Endothelial cell of umbilical vein (primary cell): ENCODE measurements at regions not wholly inside any gene's neighbourhood (a gene's known extent, or its start where the extent isn't known, plus 50 kb on each side); places are given as distances from the start of the nearest gene placed in this dataset.

Experiments
- BruUV-seq: library from RNA; stranded (reverse); fragments of 400-500 nt; replicated peaks from 2 replicates; lab custom pipeline; 2021; lab: Mats Ljungman, UMichigan
- CTCF ChIA-PET: fragments of 300-600, 350-600 bp; sonication (Branson Sonifier 250); formaldehyde crosslinking; loops from one replicate; lab custom pipeline; 2021; ENCODE audit warnings: antibody characterized with exemption, inconsistent platforms; lab: Charles Lee
- POLR2A ChIA-PET: fragments of 300-600, 350-600 bp; sonication (Branson Sonifier 250); formaldehyde crosslinking; loops from one replicate; lab custom pipeline; 2021; ENCODE audit warnings: antibody characterized with exemption, inconsistent platforms; lab: Charles Lee
- DNase-seq: peaks from one replicate; pipeline ENCODE4 v3.0.0-alpha.2; 2011; ENCODE audit warnings: low read depth, low spot score
- FAIRE-seq: peaks from 2 replicates; lab custom pipeline; 2011; peaks lifted over from hg19 to GRCh38; lab: Jason Lieb, UNC
- H2AFZ ChIP-seq: 2 replicates; pipeline ENCODE4 v1.6.0; 2012; ENCODE audit warnings: low read depth, low read length, control low read depth, inconsistent platforms
- H3K27ac ChIP-seq: 2 replicates; pipeline ENCODE4 v1.5.1; 2011; ENCODE audit warnings: low read depth, mild to moderate bottlenecking, control low read depth, low read length, moderate library complexity; ENCODE audit not compliant: insufficient read depth
- H3K27me3 ChIP-seq, 2 experiments: 2 replicates each; pipeline versions ENCODE4 v1.6.0 to v1.6.1; 2011; ENCODE audit warnings: low read length in 2 of 2, mixed read lengths in 1 of 2; ENCODE audit not compliant: control insufficient read depth in 2 of 2, insufficient read depth in 2 of 2
- H3K36me3 ChIP-seq, 2 experiments: 2 replicates in 1 of 2; 3 replicates in 1 of 2; pipeline ENCODE4 v1.5.1; 2011; ENCODE audit warnings: low read length in 2 of 2, mild to moderate bottlenecking in 1 of 2, moderate library complexity in 1 of 2; ENCODE audit not compliant: control insufficient read depth in 2 of 2, insufficient read depth in 2 of 2; ENCODE audit errors: extremely low read depth in 1 of 2
- H3K4me1 ChIP-seq: 3 replicates; pipeline ENCODE4 v1.5.1; 2011; ENCODE audit warnings: mild to moderate bottlenecking, low read length; ENCODE audit not compliant: control insufficient read depth, insufficient read depth; ENCODE audit errors: extremely low read depth
- H3K4me2 ChIP-seq: 2 replicates; pipeline ENCODE4 v1.6.1; 2011; ENCODE audit warnings: low read length, control low read depth, mixed read lengths; ENCODE audit not compliant: insufficient read depth
- H3K4me3 ChIP-seq, 3 experiments: fragments of 200-600 bp in 1 of 3; sonication (generic), shearing (Covaris generic) in 1 of 3; replicated peaks in 1 of 3; 2 replicates each; pipeline ENCODE4 v1.5.1; 2011 to 2016; ENCODE audit warnings: control low read depth in 3 of 3, low read length in 3 of 3, mild to moderate bottlenecking in 2 of 3, inconsistent platforms in 1 of 3, low read depth in 1 of 3, moderate library complexity in 1 of 3; ENCODE audit not compliant: insufficient read depth in 1 of 3
- H3K79me2 ChIP-seq: 2 replicates; pipeline ENCODE4 v1.6.0; 2012; ENCODE audit warnings: low read length, inconsistent platforms; ENCODE audit not compliant: control insufficient read depth, insufficient read depth
- H3K9ac ChIP-seq: replicated peaks from 2 replicates; pipeline ENCODE3; 2011; ENCODE audit warnings: low read length, control low read depth; ENCODE audit not compliant: insufficient read depth; ENCODE audit errors: extremely low read depth
- H3K9me1 ChIP-seq: replicated peaks from 3 replicates; pipeline ENCODE4 v1.6.0; 2011; ENCODE audit warnings: mild to moderate bottlenecking, low read length; ENCODE audit not compliant: control insufficient read depth, insufficient read depth; ENCODE audit errors: extremely low read depth
- H3K9me3 ChIP-seq: replicated peaks from 2 replicates; pipeline ENCODE4 v1.5.1; 2012; ENCODE audit warnings: low read length, inconsistent platforms; ENCODE audit not compliant: control insufficient read depth, insufficient read depth
- H4K20me1 ChIP-seq: replicated peaks from 2 replicates; pipeline ENCODE3; 2011; ENCODE audit warnings: mild to moderate bottlenecking, low read length; ENCODE audit not compliant: control insufficient read depth, insufficient read depth; ENCODE audit errors: extremely low read depth
- EZH2 ChIP-seq: IDR thresholded peaks from 2 replicates; pipeline ENCODE4 v1.6.1; 2012; ENCODE audit warnings: borderline replicate concordance, low read depth, mild to moderate bottlenecking, moderate library complexity, low read length, inconsistent platforms; ENCODE audit not compliant: severe bottlenecking
- FOS ChIP-seq: IDR thresholded peaks from 2 replicates; pipeline ENCODE4 v1.6.1; 2011; ENCODE audit warnings: mild to moderate bottlenecking, low read length, moderate library complexity, borderline replicate concordance; ENCODE audit not compliant: insufficient read depth
- GATA2 ChIP-seq: IDR thresholded peaks from 2 replicates; pipeline ENCODE4 v1.7.0; 2011; ENCODE audit warnings: low read depth, mild to moderate bottlenecking, moderate library complexity, mixed read lengths, low read length; ENCODE audit not compliant: insufficient read length, insufficient read depth
- JUN ChIP-seq: IDR thresholded peaks from 2 replicates; pipeline ENCODE4 v1.6.1; 2011; ENCODE audit warnings: borderline replicate concordance, low read depth; ENCODE audit not compliant: insufficient read length, insufficient read depth
- MAX ChIP-seq: IDR thresholded peaks from 2 replicates; pipeline ENCODE4 v1.6.1; 2011; ENCODE audit not compliant: insufficient read depth, insufficient read length
- MYC ChIP-seq: IDR thresholded peaks from one replicate; pipeline ENCODE4 v1.6.1; 2011; ENCODE audit warnings: mild to moderate bottlenecking, low read depth, low read length
- POLR2A ChIP-seq: IDR thresholded peaks from 2 replicates; pipeline ENCODE4 v1.6.1; 2012; ENCODE audit warnings: low read depth, mild to moderate bottlenecking, control low read depth, low read length
- POLR2AphosphoS5 ChIP-seq: IDR thresholded peaks from 2 replicates; pipeline ENCODE4 v1.6.1; 2012; ENCODE audit warnings: low read depth, mild to moderate bottlenecking, control low read depth, low read length, moderate library complexity; ENCODE audit not compliant: insufficient read depth
- dilution Hi-C: fragments of 300-500 bp; cut with MboI; formaldehyde crosslinking; loops from one replicate; pipeline ENCODE4 v1.15.0; 2019; ENCODE audit warnings: low sequenced_read_pairs; ENCODE audit not compliant: extremely low pct_ligation_motif_present
- intact Hi-C: fragments of 100-400 bp; cut with micrococcal nuclease; formaldehyde crosslinking; loops from one replicate; pipeline ENCODE4 v1.10.0; 2022
- TF ChIP-seq, protein P1 (sequence below), 2 donors: IDR thresholded peaks; 1 replicate in 1 of 2; 2 replicates in 1 of 2; pipeline ENCODE4 v1.5.1; 2011; ENCODE audit warnings: low read length in 2 of 2, mild to moderate bottlenecking in 2 of 2, moderate library complexity in 2 of 2, control low read depth in 1 of 2, inconsistent platforms in 1 of 2, low read depth in 1 of 2; ENCODE audit not compliant: insufficient read depth in 1 of 2; ENCODE audit errors: extremely low read depth in 1 of 2

DNA sequence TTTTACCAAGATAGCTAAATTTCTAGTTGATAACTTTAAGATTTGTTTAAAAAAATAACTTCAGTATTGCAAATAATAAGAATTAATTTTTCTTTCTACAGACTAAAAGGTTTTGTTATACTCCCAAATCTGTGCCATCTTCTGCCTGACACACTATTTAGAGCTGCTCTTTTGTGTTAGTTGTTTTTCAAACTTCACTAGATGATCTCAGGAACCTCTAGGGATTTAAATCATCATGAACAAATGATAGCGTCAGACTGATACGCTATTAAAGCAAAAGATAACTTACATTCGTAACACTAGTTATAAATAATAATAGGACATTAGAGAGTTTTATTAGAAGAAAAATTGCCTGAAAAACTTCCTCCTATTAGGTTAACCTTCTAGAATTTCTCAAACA, 243.1 kb upstream of the CXADR start:
- H3K9me1 ChIP-seq: no peaks in the 10 kb centered on the region
- dilution Hi-C loops (no loop called here), intact Hi-C loops (loop anchor here (2.0 to 5.0 kb wide), 3 partner anchors 329 to 1375 kb away; no protein-coding TSS in a partner anchor)
- H3K27me3 ChIP-seq: no peaks in the 10 kb centered on the region
- no peak overlapping the region for H2AFZ ChIP-seq
- H4K20me1 ChIP-seq: no peaks in the 10 kb centered on the region
- H3K4me1 ChIP-seq: no peaks in the 10 kb centered on the region
- H3K4me2 ChIP-seq: no peak overlapping the region
- H3K9ac ChIP-seq: no peak overlapping the region
- FAIRE-seq (no peak), DNase-seq (no peak)
- H3K9me3 ChIP-seq: no peaks in the 10 kb centered on the region
- no peaks in the 10 kb centered on the region for H3K79me2 ChIP-seq
- TF ChIP-seq POLR2AphosphoS5 (no peak), GATA2 (no peak), MYC (no peak), FOS (no peak), JUN (no peak), EZH2 (no peak), POLR2A (no peak), MAX (no peak)
- TF ChIP-seq, protein P1, sequence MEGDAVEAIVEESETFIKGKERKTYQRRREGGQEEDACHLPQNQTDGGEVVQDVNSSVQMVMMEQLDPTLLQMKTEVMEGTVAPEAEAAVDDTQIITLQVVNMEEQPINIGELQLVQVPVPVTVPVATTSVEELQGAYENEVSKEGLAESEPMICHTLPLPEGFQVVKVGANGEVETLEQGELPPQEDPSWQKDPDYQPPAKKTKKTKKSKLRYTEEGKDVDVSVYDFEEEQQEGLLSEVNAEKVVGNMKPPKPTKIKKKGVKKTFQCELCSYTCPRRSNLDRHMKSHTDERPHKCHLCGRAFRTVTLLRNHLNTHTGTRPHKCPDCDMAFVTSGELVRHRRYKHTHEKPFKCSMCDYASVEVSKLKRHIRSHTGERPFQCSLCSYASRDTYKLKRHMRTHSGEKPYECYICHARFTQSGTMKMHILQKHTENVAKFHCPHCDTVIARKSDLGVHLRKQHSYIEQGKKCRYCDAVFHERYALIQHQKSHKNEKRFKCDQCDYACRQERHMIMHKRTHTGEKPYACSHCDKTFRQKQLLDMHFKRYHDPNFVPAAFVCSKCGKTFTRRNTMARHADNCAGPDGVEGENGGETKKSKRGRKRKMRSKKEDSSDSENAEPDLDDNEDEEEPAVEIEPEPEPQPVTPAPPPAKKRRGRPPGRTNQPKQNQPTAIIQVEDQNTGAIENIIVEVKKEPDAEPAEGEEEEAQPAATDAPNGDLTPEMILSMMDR (IDR thresholded peaks at IDR 0.05; ENCODE audit: extremely low read depth in 1 of 2, insufficient read depth in 1 of 2, low read depth in 1 of 2, low read length in 2 of 2): no peak
- H3K27ac ChIP-seq: no peak overlapping the region
- no peaks in the 10 kb centered on the region for H3K36me3 ChIP-seq
- H3K4me3 ChIP-seq: no peak overlapping the region
- ChIA-PET CTCF (interaction anchor here (0.6 to 0.7 kb wide), 2 partner anchors 939 to 1188 kb away, joined by 3 read pairs; no protein-coding TSS in a partner anchor), POLR2A (no interaction called here)
- BruUV-seq: no TSS peak
